OCI-LY3 (cell line): ENCODE measurements at regions not wholly inside any gene's neighbourhood (a gene's known extent, or its start where the extent isn't known, plus 50 kb on each side); places are given as distances from the start of the nearest gene placed in this dataset.

Experiments used
- H2AFZ ChIP-seq: fragments of 200-600, 300-600 bp; shearing (Covaris generic); 2 replicates; pipeline ENCODE4 v1.6.0; 2014; ENCODE audit warnings: antibody characterized with exemption, low read depth, low read length
- H3K27ac ChIP-seq: fragments of 200-600, 300-600 bp; sonication (generic); 2 replicates; pipeline ENCODE4 v1.5.1; 2014; ENCODE audit warnings: mild to moderate bottlenecking, low read length, moderate library complexity, mixed read lengths
- H3K27me3 ChIP-seq: fragments of 200-600, 300-600 bp; sonication (generic); 2 replicates; pipeline ENCODE4 v1.6.1; 2014; ENCODE audit warnings: low read depth, low read length, mixed read lengths
- H3K36me3 ChIP-seq: fragments of 200-600, 300-600 bp; sonication (generic); replicated peaks from 2 replicates; pipeline ENCODE3; 2014; ENCODE audit warnings: low read depth, low read length, mixed read lengths
- H3K4me1 ChIP-seq: fragments of 300-600, 200-600 bp; sonication (generic); 2 replicates; pipeline ENCODE4 v1.6.1; 2014; ENCODE audit warnings: low read length, mixed read lengths
- H3K4me2 ChIP-seq: fragments of 200-600, 300-600 bp; sonication (generic); 2 replicates; pipeline ENCODE4 v1.6.1; 2014; ENCODE audit warnings: low read length, mixed read lengths
- H3K4me3 ChIP-seq: fragments of 300-600, 200-600 bp; sonication (generic); 2 replicates; pipeline ENCODE4 v1.5.1; 2014; ENCODE audit warnings: antibody characterized with exemption, mild to moderate bottlenecking, low read length, moderate library complexity
- H3K79me2 ChIP-seq: fragments of 300-600, 200-600 bp; shearing (Covaris generic); 2 replicates; pipeline ENCODE4 v1.6.1; 2014; ENCODE audit warnings: mild to moderate bottlenecking, low read length, mixed read lengths
- H3K9ac ChIP-seq: fragments of 300-600, 200-600 bp; shearing (Covaris generic); 2 replicates; pipeline ENCODE4 v1.6.0; 2014; ENCODE audit warnings: mild to moderate bottlenecking, low read length, moderate library complexity
- H3K9me3 ChIP-seq: fragments of 200-600, 300-600 bp; shearing (Covaris generic); 2 replicates; pipeline ENCODE4 v1.6.1; 2014; ENCODE audit warnings: low read length, mixed read lengths; ENCODE audit not compliant: insufficient read depth
- H4K20me1 ChIP-seq: fragments of 200-600, 300-600 bp; sonication (generic); 2 replicates; pipeline ENCODE4 v1.6.1; 2016; ENCODE audit warnings: low read length, mixed read lengths; ENCODE audit not compliant: insufficient read depth
- EZH2phosphoT487 ChIP-seq: fragments of 200-600 bp; shearing (Covaris generic); IDR thresholded peaks from 2 replicates; pipeline ENCODE4 v1.6.1; 2018; ENCODE audit warnings: antibody characterized with exemption, mixed run types, low read depth
- TF ChIP-seq, protein P1 (sequence below): fragments of 200-600, 300-600 bp; sonication (generic); IDR thresholded peaks from 2 replicates; pipeline ENCODE4 v1.5.1; 2014; ENCODE audit warnings: antibody characterized with exemption, low read length, low read depth

DNA sequence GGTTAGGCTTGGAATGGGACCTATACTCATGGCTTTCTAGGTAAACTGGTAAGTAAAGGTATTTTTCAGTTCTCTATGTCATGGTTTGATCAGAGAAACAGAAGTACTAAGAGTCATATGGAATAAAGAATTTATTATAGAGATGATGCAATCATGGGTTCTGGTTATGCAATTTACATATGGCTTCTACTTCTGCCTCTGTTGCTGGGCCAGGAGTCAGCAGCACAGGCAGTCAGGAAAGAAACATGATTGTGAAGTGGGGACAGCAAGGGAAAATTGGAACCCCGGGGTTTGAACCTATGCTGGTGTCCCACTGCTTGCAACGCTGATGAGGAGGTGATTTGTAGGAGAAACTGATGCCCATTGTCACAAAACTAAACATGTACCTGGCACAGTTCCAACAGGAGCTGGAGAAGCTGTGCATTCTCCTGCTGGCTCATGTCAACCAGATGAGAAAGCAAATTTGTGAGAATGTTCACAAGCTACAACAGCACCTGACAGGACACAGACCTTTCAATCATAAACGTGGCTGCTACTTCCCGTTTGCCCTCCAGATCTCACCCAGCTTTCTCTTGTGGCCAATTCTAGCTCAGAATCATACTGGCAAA lies 887.1 kb downstream of the TFAP2A start:
- H3K4me3 ChIP-seq, result no peak overlapping the region
- no peaks in the 10 kb centered on the region for H3K27me3 ChIP-seq
- H3K36me3 ChIP-seq, result no peaks in the 10 kb centered on the region
- no peak overlapping the region for H3K9ac ChIP-seq
- H3K9me3 ChIP-seq, result no peaks in the 10 kb centered on the region
- H2AFZ ChIP-seq, result 0 out of 2 replicates have a peak overlapping the region, but pooled peaks have one; percentile 25
- no peak overlapping the region for H3K27ac ChIP-seq
- H3K4me1 ChIP-seq, result peaks cover 6% of the 10 kb centered on the region
- no peak for TF ChIP-seq EZH2phosphoT487
- TF ChIP-seq, protein P1, sequence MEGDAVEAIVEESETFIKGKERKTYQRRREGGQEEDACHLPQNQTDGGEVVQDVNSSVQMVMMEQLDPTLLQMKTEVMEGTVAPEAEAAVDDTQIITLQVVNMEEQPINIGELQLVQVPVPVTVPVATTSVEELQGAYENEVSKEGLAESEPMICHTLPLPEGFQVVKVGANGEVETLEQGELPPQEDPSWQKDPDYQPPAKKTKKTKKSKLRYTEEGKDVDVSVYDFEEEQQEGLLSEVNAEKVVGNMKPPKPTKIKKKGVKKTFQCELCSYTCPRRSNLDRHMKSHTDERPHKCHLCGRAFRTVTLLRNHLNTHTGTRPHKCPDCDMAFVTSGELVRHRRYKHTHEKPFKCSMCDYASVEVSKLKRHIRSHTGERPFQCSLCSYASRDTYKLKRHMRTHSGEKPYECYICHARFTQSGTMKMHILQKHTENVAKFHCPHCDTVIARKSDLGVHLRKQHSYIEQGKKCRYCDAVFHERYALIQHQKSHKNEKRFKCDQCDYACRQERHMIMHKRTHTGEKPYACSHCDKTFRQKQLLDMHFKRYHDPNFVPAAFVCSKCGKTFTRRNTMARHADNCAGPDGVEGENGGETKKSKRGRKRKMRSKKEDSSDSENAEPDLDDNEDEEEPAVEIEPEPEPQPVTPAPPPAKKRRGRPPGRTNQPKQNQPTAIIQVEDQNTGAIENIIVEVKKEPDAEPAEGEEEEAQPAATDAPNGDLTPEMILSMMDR, result no peak
- no peaks in the 10 kb centered on the region for H4K20me1 ChIP-seq
- no peaks in the 10 kb centered on the region for H3K79me2 ChIP-seq
- no peak overlapping the region for H3K4me2 ChIP-seq

DNA sequence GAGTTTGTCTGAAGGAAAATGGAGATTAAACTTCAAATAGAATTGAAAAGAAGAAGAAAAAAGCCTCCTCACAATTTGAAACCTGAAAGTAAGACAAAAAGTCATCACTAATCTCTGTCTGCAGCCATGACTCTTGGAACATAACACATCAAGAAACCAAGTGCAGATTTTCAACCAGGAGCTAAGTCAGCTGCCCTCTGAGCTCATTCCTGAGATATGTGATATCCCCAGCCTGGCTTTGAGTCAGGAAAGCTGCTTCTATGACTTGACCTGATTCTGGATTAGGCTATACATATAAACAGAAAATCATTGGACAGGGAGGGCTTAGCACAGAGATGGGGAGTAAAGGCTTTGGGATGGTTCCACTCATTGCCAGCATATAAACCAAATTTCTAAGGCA lies 891.4 kb downstream of the TFAP2A start:
- Histone ChIP-seq H3K27me3 (no peaks in the 10 kb centered on the region), H3K4me2 (no peak overlapping the region), H3K27ac (no peak overlapping the region), H3K4me3 (no peak overlapping the region), H3K36me3 (no peaks in the 10 kb centered on the region), H2AFZ (no peak overlapping the region), H4K20me1 (no peaks in the 10 kb centered on the region), H3K4me1 (peaks cover 31% of the 10 kb centered on the region), H3K9me3 (no peaks in the 10 kb centered on the region), H3K79me2 (no peaks in the 10 kb centered on the region), H3K9ac (no peak overlapping the region)
- no peak for TF ChIP-seq EZH2phosphoT487
- TF ChIP-seq, protein P1, result no peak

DNA sequence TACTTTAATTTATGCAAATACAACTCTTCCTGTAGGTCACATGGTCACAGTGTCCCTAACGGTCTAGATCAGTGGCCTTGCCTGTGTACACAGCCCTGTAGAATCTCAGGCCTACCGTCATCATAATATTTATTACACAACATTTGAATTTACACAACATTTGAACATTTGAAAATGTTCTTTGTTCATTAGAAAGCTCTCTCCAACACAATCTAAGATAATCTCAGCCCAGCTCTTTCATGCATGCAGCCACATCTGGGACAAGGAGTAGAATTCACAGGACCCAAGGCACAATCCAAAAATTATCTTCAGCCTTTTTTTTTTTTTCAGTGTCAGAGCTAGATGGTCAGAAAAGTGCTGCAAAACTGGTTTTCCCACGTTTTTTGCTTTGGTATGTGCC lies 892.8 kb downstream of the TFAP2A start:
- H2AFZ ChIP-seq, result no peak overlapping the region

DNA sequence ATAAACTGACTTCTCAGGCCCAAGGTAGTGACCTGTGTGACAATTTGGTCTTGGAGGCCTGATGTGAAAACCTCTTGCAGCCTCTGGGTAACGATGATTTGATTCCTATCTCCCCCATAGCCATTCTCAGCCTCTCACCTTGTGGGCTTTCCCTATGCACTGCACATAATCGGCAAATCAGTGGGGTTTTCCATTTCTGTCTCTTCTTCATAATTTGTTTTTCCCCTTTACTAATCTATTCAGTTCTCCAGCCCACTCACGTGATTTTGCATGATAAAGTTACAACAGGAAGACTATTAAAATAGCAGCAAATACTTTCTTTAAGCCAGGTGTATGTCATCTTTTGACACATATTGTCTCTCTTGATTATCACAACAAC lies 893.7 kb downstream of the TFAP2A start:
- no peak for TF ChIP-seq EZH2phosphoT487
- TF ChIP-seq, protein P1, result no peak
- Histone ChIP-seq H3K27me3 (no peaks in the 10 kb centered on the region), H3K27ac (peak overlapping the region; percentile 82), H3K9me3 (no peaks in the 10 kb centered on the region), H3K79me2 (no peaks in the 10 kb centered on the region), H3K36me3 (no peaks in the 10 kb centered on the region), H3K4me3 (peak overlapping the region; percentile 37; the same call in 1 of the 2 replicates), H4K20me1 (no peaks in the 10 kb centered on the region), H3K4me2 (peak overlapping the region; percentile 53), H3K4me1 (peaks cover 30% of the 10 kb centered on the region), H2AFZ (0 out of 2 replicates have a peak overlapping the region, but pooled peaks have one; percentile 34), H3K9ac (no peak overlapping the region; the same call in 1 of the 2 replicates)

More for the DNA sequence above, 892.8 kb downstream of the TFAP2A start:
- no peaks in the 10 kb centered on the region for H4K20me1 ChIP-seq
- H3K36me3 ChIP-seq, result no peaks in the 10 kb centered on the region
- H3K27me3 ChIP-seq, result no peaks in the 10 kb centered on the region
- H3K9me3 ChIP-seq, result no peaks in the 10 kb centered on the region
- no peak overlapping the region for H3K9ac ChIP-seq
- no peak overlapping the region for H3K4me3 ChIP-seq
- H3K4me2 ChIP-seq, result no peak overlapping the region
- H3K27ac ChIP-seq, result no peak overlapping the region
- peaks cover 26% of the 10 kb centered on the region for H3K4me1 ChIP-seq
- no peak for TF ChIP-seq EZH2phosphoT487
- TF ChIP-seq, protein P1, result no peak
- H3K79me2 ChIP-seq, result no peaks in the 10 kb centered on the region
